ENCODE measurements at regions not wholly inside any gene's neighbourhood (a gene's known extent, or its start where the extent isn't known, plus 50 kb on each side); places are given as distances from the start of the nearest gene placed in this dataset.

DNA sequence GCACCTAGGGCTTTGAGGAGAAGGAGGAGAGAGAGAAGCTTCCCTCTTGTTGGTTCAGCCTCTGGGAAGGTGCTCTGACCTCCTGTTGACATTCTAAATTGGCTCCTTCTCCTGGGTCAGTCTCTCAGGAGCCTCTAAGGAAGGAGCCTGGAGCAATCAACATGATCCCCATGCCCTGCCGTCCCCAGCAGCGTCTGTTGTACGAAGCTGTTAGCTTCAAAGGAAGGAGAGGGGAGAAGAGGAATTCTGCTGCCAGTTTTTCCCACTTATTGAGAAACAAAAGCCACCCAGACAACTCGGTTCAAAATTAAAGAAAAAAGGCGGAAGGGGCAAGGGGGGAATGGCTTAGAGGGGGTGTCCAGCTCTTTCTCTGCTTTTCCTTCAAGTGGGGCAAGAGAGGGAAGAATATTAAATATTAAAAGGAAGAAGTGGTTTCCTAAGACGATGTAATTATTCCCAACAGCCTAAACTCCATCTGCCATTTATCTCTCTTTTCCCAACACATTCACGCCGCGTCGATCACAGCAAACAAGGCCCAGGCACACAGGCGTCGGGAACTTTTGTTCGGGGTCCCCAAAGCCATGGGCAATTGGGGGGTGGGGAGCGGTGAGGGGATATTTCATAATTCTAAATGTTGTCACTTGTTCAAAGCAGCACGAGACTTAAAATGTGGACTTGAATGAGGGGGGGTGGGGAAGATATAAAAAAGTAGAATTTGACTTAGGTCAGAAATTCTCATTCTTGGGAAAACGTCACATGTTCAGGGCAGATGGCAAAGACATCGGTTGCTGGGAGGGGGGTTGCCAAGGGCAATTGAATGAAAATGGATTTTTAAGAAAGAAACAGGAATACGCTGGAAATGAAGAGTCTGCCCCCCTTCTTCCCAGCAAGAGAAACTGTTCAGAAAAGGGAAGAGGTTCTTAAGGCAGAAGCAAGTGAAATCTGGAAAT lies 116.8 kb upstream of the CACNA1A start:
- H3K9me3 ChIP-seq = no peaks in the 10 kb centered on the region
- no peaks in the 10 kb centered on the region for H3K36me3 ChIP-seq
- no peak for ATAC-seq
- DNase-seq = no peak
- H3K27ac ChIP-seq = no peak overlapping the region
- TF ChIP-seq, protein P1, sequence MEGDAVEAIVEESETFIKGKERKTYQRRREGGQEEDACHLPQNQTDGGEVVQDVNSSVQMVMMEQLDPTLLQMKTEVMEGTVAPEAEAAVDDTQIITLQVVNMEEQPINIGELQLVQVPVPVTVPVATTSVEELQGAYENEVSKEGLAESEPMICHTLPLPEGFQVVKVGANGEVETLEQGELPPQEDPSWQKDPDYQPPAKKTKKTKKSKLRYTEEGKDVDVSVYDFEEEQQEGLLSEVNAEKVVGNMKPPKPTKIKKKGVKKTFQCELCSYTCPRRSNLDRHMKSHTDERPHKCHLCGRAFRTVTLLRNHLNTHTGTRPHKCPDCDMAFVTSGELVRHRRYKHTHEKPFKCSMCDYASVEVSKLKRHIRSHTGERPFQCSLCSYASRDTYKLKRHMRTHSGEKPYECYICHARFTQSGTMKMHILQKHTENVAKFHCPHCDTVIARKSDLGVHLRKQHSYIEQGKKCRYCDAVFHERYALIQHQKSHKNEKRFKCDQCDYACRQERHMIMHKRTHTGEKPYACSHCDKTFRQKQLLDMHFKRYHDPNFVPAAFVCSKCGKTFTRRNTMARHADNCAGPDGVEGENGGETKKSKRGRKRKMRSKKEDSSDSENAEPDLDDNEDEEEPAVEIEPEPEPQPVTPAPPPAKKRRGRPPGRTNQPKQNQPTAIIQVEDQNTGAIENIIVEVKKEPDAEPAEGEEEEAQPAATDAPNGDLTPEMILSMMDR (IDR thresholded peaks at IDR 0.05) = no peak
- H3K27me3 ChIP-seq = peaks cover 53% of the 10 kb centered on the region
- no peak overlapping the region for H3K4me3 ChIP-seq
- intact Hi-C loops (cut with DNase I) = no loop called here
- H3K4me1 ChIP-seq = no peaks in the 10 kb centered on the region

DNA sequence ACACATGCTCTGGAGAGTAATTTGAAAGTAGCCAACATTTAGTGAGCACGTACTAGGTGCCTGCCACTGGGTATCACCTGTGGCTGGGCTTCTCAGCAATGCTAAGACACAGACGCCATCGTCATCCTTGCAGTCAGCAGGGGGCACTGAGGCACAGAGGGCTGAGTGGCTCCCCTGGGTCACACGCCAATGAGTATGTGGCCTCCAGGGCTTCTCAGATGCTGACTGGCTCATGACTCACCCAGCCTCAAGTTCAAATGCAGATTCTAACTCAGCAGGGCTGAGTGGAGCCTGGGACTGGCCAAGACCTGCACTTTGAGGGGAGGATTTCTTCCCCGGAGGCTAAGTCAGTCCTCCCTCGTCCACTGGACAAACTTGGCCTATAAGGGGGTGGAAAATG lies 115.1 kb upstream of the CACNA1A start:
- intact Hi-C loops (cut with DNase I) = no loop called here
- H3K36me3 ChIP-seq = no peaks in the 10 kb centered on the region
- peaks cover 47% of the 10 kb centered on the region for H3K27me3 ChIP-seq
- H3K27ac ChIP-seq = no peak overlapping the region
- no peak overlapping the region for H3K4me3 ChIP-seq
- H3K9me3 ChIP-seq = no peaks in the 10 kb centered on the region
- TF ChIP-seq, protein P1 (IDR thresholded peaks at IDR 0.05) = no peak
- H3K4me1 ChIP-seq = no peaks in the 10 kb centered on the region
- no peak for ATAC-seq
- DNase-seq = no peak

DNA sequence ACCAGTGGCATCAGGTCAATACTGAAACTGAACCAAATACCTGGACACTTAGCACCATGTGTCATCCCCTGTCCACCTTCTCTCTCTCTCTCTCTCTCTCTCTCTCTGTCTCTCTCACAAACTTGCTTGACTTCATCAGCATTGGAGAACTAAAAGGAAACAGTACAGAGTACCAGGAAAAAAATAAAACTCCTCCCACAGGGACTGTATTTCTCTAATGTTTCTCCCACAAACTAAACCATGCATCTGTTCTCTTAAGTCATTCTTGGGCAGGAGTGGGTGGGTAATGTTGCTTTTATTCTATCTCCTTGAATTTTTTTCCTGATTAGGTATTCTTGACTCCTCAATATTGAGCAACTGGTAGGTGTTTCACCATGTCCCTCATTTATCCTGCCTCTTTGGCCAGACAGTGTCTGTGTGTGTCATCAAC lies 112.9 kb upstream of the CACNA1A start:
- DNase-seq (no peak), ATAC-seq (no peak)
- Histone ChIP-seq H3K9me3 (no peaks in the 10 kb centered on the region), H3K4me1 (no peaks in the 10 kb centered on the region), H3K27me3 (peaks cover 27% of the 10 kb centered on the region), H3K36me3 (no peaks in the 10 kb centered on the region), H3K4me3 (no peak overlapping the region), H3K27ac (no peak overlapping the region)
- TF ChIP-seq, protein P1 (IDR thresholded peaks at IDR 0.05) = no peak
- intact Hi-C loops (cut with DNase I) = no loop called here

DNA sequence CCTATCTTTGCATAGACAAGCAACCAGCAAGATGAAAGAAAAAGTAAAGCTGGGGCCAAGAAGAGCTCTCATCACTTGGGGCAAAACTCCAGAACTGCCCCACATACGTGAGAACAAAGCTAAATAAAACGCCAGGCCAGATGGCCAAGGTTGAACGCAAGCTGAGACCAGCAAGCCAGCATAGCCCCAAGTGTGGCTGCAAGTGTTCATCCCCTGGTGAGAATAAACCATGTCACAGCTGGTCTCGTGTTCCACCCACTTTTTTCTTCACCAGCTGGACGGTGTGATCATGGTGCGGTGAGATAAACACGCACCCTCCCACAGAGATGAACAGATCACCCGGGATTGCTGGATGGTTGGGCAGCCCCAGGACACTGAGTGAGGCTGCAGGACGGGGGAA lies 109.6 kb upstream of the CACNA1A start:
- Histone ChIP-seq H3K4me3 (no peak overlapping the region), H3K4me1 (no peaks in the 10 kb centered on the region), H3K9me3 (no peaks in the 10 kb centered on the region), H3K27me3 (peaks cover 2% of the 10 kb centered on the region), H3K36me3 (no peaks in the 10 kb centered on the region), H3K27ac (no peak overlapping the region)
- no peak for DNase-seq
- intact Hi-C loops (cut with DNase I) = no loop called here
- TF ChIP-seq, protein P1 (IDR thresholded peaks at IDR 0.05) = no peak
- no peak for ATAC-seq

DNA sequence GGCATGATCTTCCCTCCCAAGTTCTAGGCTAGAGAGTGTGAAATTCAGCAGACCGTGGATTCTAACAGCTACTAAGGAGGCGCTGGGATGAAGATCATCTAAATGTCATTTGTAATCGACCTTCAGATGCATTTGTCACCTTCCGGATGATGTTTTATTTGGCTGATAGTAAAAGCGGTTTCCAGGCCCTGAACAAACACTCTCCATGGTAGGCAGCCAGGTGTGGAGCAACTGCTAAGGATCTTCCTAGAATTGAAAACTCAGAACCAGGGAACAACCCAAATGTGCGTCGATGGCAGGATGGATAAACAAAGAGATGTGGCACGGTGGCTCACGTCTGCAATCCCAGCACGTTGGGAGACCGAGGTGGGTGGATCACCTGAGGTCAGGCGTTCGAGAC lies 107.2 kb upstream of the CACNA1A start:
- no peak overlapping the region for H3K27ac ChIP-seq
- intact Hi-C loops (cut with DNase I) = no loop called here
- H3K9me3 ChIP-seq = no peaks in the 10 kb centered on the region
- H3K4me3 ChIP-seq = no peak overlapping the region
- H3K36me3 ChIP-seq = no peaks in the 10 kb centered on the region
- ATAC-seq (no peak), DNase-seq (no peak)
- TF ChIP-seq, protein P1 (IDR thresholded peaks at IDR 0.05) = no peak
- H3K27me3 ChIP-seq = no peaks in the 10 kb centered on the region
- H3K4me1 ChIP-seq = no peaks in the 10 kb centered on the region

Data from upper lobe of right lung (tissue), 1 donor.